ENCODE measurements at regions not wholly inside any gene's neighbourhood (a gene's known extent, or its start where the extent isn't known, plus 50 kb on each side); places are given as distances from the start of the nearest gene placed in this dataset.
"Not testable (repeated sequence)": the region's sequence is repeated elsewhere in the genome, so short reads cannot be mapped to it uniquely, and the experiment has no call there.

GRCh38 chr17:73855720-73856333 lies 211.6 kb upstream of the SDK2 start:
- DNase-seq, result no peak

GRCh38 chr17:73856556-73856955 lies 212.3 kb upstream of the SDK2 start:
- no peak for DNase-seq

- DNase-seq, result not testable (repeated sequence)
These were observed 215.3 kb upstream of the SDK2 start for GRCh38 chr17:73859439-73860008.

GRCh38 chr17:73861543-73861942 lies 217.3 kb upstream of the SDK2 start:
- no peak for DNase-seq

- no peak for DNase-seq
These were observed 219.7 kb upstream of the SDK2 start for GRCh38 chr17:73863761-73864535.

- no peak for DNase-seq
These were observed 221.6 kb upstream of the SDK2 start for GRCh38 chr17:73865831-73866230.

GRCh38 chr17:73867056-73867455 lies 222.8 kb upstream of the SDK2 start:
- DNase-seq, result no peak

GRCh38 chr17:73870068-73870467 lies 225.8 kb upstream of the SDK2 start:
- DNase-seq, result no peak

GRCh38 chr17:73870473-73870872 lies 226.2 kb upstream of the SDK2 start:
- no peak for DNase-seq

GRCh38 chr17:73872816-73873215 lies 228.6 kb upstream of the SDK2 start:
- no peak for DNase-seq

GRCh38 chr17:73874008-73874720 lies 229.9 kb upstream of the SDK2 start:
- DNase-seq, result no peak

GRCh38 chr17:73875346-73875745 lies 231.1 kb upstream of the SDK2 start:
- no peak for DNase-seq

- no peak for DNase-seq
These were observed 233.7 kb upstream of the SDK2 start for GRCh38 chr17:73877962-73878361.

- no peak for DNase-seq
These were observed 234.7 kb upstream of the SDK2 start for GRCh38 chr17:73878923-73879322.

GRCh38 chr17:73879987-73880386 lies 235.7 kb upstream of the SDK2 start:
- DNase-seq, result no peak

GRCh38 chr17:73882590-73882989 lies 238.3 kb upstream of the SDK2 start:
- no peak for DNase-seq

- DNase-seq, result no peak
These were observed 238.9 kb upstream of the SDK2 start for GRCh38 chr17:73883175-73883574.

GRCh38 chr17:73887739-73888138 lies 243.5 kb upstream of the SDK2 start:
- DNase-seq, result no peak

GRCh38 chr17:73888862-73889261 lies 244.6 kb upstream of the SDK2 start:
- no peak for DNase-seq

GRCh38 chr17:73889439-73889838 lies 245.2 kb upstream of the SDK2 start:
- no peak for DNase-seq

GRCh38 chr17:73890831-73891405 lies 246.7 kb upstream of the SDK2 start:
- DNase-seq, result no peak

GRCh38 chr17:73895157-73895556 lies 250.9 kb upstream of the SDK2 start:
- DNase-seq, result no peak

GRCh38 chr17:73896966-73897365 lies 252.7 kb upstream of the SDK2 start:
- DNase-seq, result no peak
